C1 segment of cervical spinal cord (tissue), 14 donors: ENCODE measurements at regions not wholly inside any gene's neighbourhood (a gene's known extent, or its start where the extent isn't known, plus 50 kb on each side); places are given as distances from the start of the nearest gene placed in this dataset.

Experiments used
- DNase-seq, 14 donors: peaks; one replicate each; lab custom pipeline; 2025; lab: John Stamatoyannopoulos, UW

- DNase-seq = no peak
These were observed 833.2 kb upstream of the SALL3 start for GRCh38 chr18:78146136-78147085.

- DNase-seq = no peak
These were observed 829.0 kb upstream of the SALL3 start for GRCh38 chr18:78150590-78150989.

GRCh38 chr18:78151234-78151633, 828.4 kb upstream of the SALL3 start:
- no peak for DNase-seq

GRCh38 chr18:78151948-78152725, 827.5 kb upstream of the SALL3 start:
- DNase-seq = no peak

GRCh38 chr18:78153362-78153761, 826.3 kb upstream of the SALL3 start:
- no peak for DNase-seq

GRCh38 chr18:78154444-78154843, 825.2 kb upstream of the SALL3 start:
- DNase-seq = no peak

- no peak for DNase-seq
These were observed 824.8 kb upstream of the SALL3 start for GRCh38 chr18:78154853-78155252.

GRCh38 chr18:78156466-78156865, 823.2 kb upstream of the SALL3 start:
- no peak for DNase-seq

- DNase-seq = no peak
These were observed 820.7 kb upstream of the SALL3 start for GRCh38 chr18:78158943-78159342.

GRCh38 chr18:78159397-78159796, 820.2 kb upstream of the SALL3 start:
- no peak for DNase-seq

GRCh38 chr18:78160961-78161656, 818.5 kb upstream of the SALL3 start:
- DNase-seq = no peak

GRCh38 chr18:78165525-78165924, 814.1 kb upstream of the SALL3 start:
- no peak for DNase-seq

GRCh38 chr18:78168526-78168925, 811.1 kb upstream of the SALL3 start:
- DNase-seq = no peak

GRCh38 chr18:78169174-78169864, 810.3 kb upstream of the SALL3 start:
- DNase-seq = peak in 2 of 14 donors; percentile 24

- DNase-seq = no peak
These were observed 807.7 kb upstream of the SALL3 start for GRCh38 chr18:78171954-78172353.

- DNase-seq = no peak
These were observed 804.9 kb upstream of the SALL3 start for GRCh38 chr18:78174737-78175136.

GRCh38 chr18:78178812-78179211, 800.8 kb upstream of the SALL3 start:
- no peak for DNase-seq

- DNase-seq = no peak
These were observed 798.9 kb upstream of the SALL3 start for GRCh38 chr18:78180741-78181140.

GRCh38 chr18:78183815-78184214, 795.8 kb upstream of the SALL3 start:
- DNase-seq = no peak

- no peak for DNase-seq
These were observed 788.3 kb upstream of the SALL3 start for GRCh38 chr18:78191276-78191675.

GRCh38 chr18:78192054-78192453, 787.6 kb upstream of the SALL3 start:
- DNase-seq = peak in 7 of 14 donors; percentile 5 to 53 (median 21)
